Type B pancreatic cell (in vitro differentiated cells): ENCODE measurements at regions not wholly inside any gene's neighbourhood (a gene's known extent, or its start where the extent isn't known, plus 50 kb on each side); places are given as distances from the start of the nearest gene placed in this dataset.

Source experiments
- DNase-seq: peaks from one replicate; pipeline ENCODE4 v3.0.0; 2021; ENCODE audit warnings: mixed read lengths; ENCODE audit not compliant: unreplicated experiment; ENCODE audit errors: extremely low spot score
- H3K27ac Mint-ChIP-seq: 2 replicates; pipeline ENCODE4 v1.8.0; 2021; ENCODE audit warnings: mild to moderate bottlenecking, mixed read lengths
- H3K27me3 Mint-ChIP-seq: 2 replicates; pipeline ENCODE4 v1.8.0; 2021; ENCODE audit warnings: mixed read lengths
- H3K36me3 Mint-ChIP-seq: 2 replicates; pipeline ENCODE4 v1.8.0; 2021; ENCODE audit warnings: mixed read lengths
- H3K4me1 Mint-ChIP-seq: one replicate; pipeline ENCODE4 v1.8.0; 2021; ENCODE audit warnings: mixed read lengths; ENCODE audit not compliant: unreplicated experiment
- H3K4me3 Mint-ChIP-seq: 2 replicates; pipeline ENCODE4 v1.8.0; 2021; ENCODE audit warnings: mild to moderate bottlenecking, mixed read lengths
- H3K9me3 Mint-ChIP-seq: 2 replicates; pipeline ENCODE4 v1.8.0; 2021; ENCODE audit warnings: mixed read lengths
- TF ChIP-seq, protein P1 (sequence below): fragments of 200-600 bp; sonication (generic); conservative IDR thresholded peaks from 2 replicates; pipeline ENCODE4 v1.5.0; 2021; ENCODE audit warnings: antibody characterized with exemption, mild to moderate bottlenecking

GRCh38 chr6:114418304-114418972 is 75.6 kb upstream of the HS3ST5 start:
- TF ChIP-seq, protein P1, sequence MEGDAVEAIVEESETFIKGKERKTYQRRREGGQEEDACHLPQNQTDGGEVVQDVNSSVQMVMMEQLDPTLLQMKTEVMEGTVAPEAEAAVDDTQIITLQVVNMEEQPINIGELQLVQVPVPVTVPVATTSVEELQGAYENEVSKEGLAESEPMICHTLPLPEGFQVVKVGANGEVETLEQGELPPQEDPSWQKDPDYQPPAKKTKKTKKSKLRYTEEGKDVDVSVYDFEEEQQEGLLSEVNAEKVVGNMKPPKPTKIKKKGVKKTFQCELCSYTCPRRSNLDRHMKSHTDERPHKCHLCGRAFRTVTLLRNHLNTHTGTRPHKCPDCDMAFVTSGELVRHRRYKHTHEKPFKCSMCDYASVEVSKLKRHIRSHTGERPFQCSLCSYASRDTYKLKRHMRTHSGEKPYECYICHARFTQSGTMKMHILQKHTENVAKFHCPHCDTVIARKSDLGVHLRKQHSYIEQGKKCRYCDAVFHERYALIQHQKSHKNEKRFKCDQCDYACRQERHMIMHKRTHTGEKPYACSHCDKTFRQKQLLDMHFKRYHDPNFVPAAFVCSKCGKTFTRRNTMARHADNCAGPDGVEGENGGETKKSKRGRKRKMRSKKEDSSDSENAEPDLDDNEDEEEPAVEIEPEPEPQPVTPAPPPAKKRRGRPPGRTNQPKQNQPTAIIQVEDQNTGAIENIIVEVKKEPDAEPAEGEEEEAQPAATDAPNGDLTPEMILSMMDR = no peak
- no peaks in the 10 kb centered on the region for H3K9me3 Mint-ChIP-seq
- no peaks in the 10 kb centered on the region for H3K27me3 Mint-ChIP-seq
- peaks cover 7% of the 10 kb centered on the region for H3K4me1 Mint-ChIP-seq
- DNase-seq = no peak
- H3K4me3 Mint-ChIP-seq = no peak overlapping the region
- H3K36me3 Mint-ChIP-seq = no peaks in the 10 kb centered on the region
- no peak overlapping the region for H3K27ac Mint-ChIP-seq

DNA sequence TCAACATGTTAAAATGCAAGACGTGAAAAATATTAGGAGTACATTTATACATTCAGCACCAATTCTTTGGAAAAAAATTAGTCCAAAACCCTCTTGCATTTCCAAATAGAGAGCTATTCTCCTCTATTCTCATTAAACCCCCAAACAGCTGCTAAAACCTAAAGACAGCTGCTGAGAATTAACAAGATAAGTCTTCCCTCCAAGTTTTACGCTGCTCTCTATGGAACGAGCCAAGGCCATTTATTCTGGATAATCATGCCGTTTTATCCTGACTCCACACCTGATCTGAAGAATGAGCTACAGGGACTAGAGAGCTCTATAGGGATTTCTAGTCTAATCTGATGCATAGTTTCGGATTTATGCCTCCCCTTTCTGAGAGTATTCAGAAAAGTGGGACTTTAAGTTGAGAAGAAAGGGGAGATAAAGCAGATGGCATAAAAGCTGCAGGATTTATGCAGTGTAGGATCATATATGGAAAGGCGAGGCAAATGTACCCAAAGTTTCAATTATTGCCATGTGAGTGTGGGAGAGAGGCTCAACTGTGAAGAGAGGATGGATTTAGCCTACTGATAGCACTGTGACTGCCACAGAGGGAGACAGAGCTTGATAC is 64.7 kb upstream of the HS3ST5 start:
- H3K36me3 Mint-ChIP-seq = no peaks in the 10 kb centered on the region
- H3K4me1 Mint-ChIP-seq = no peaks in the 10 kb centered on the region
- H3K27ac Mint-ChIP-seq = no peak overlapping the region
- no peak overlapping the region for H3K4me3 Mint-ChIP-seq
- TF ChIP-seq, protein P1 = no peak
- H3K27me3 Mint-ChIP-seq = no peaks in the 10 kb centered on the region
- H3K9me3 Mint-ChIP-seq = peaks cover 4% of the 10 kb centered on the region
- DNase-seq = no peak

GRCh38 chr6:114404339-114404955 is 61.6 kb upstream of the HS3ST5 start:
- Mint-ChIP-seq H3K4me1 (no peaks in the 10 kb centered on the region), H3K4me3 (no peak overlapping the region), H3K36me3 (no peaks in the 10 kb centered on the region), H3K9me3 (peaks cover 4% of the 10 kb centered on the region), H3K27me3 (no peaks in the 10 kb centered on the region), H3K27ac (no peak overlapping the region)
- no peak for DNase-seq
- TF ChIP-seq, protein P1 = no peak

GRCh38 chr6:114403858-114404257 is 61.0 kb upstream of the HS3ST5 start:
- Mint-ChIP-seq H3K36me3 (no peaks in the 10 kb centered on the region), H3K4me3 (no peak overlapping the region), H3K27me3 (no peaks in the 10 kb centered on the region), H3K9me3 (peaks cover 4% of the 10 kb centered on the region), H3K4me1 (no peaks in the 10 kb centered on the region), H3K27ac (no peak overlapping the region)
- DNase-seq = no peak
- TF ChIP-seq, protein P1 = no peak

DNA sequence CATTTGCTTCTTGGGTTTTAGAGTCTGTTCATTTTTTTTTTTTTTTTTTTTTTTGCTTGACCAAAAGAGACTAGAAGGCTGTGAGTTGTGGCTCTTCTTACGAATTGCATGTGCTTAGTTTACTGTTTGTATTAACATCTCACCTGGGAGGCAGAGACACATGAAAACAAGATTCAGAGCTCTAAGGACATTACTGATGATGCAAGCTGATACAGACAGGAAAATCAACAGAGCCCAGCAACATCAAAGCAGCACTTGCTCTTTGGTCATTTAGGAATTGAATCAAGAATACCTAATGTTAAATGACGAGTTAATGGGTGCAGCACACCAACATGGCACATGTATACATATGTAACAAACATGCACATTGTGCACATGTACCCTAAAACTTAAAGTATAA is 55.7 kb upstream of the HS3ST5 start:
- Mint-ChIP-seq H3K36me3 (no peaks in the 10 kb centered on the region), H3K4me1 (no peaks in the 10 kb centered on the region), H3K4me3 (no peak overlapping the region), H3K9me3 (peaks cover 4% of the 10 kb centered on the region), H3K27ac (no peak overlapping the region), H3K27me3 (no peaks in the 10 kb centered on the region)
- TF ChIP-seq, protein P1 = no peak
- no peak for DNase-seq
